ENCODE measurements at regions not wholly inside any gene's neighbourhood (a gene's known extent, or its start where the extent isn't known, plus 50 kb on each side); places are given as distances from the start of the nearest gene placed in this dataset.

DNA sequence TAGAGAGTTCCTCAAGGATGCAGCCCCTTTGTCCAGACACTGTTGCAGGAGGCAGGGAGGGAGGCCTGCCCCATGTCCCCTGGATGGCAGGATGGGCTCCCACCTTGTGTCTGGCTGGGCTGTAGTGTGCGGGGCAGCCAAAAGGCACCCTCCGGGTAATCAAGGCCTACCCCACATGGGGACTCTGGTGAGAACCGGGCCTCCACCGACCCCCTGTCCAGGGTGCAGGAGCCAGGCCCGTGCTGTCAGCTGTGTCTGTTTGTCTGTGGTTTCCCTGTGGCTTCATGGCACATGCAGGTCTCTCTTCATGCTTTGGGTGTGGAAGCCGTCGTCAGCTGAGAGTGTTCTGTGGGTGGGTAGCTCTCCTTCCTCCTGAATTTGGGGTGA, 1240.9 kb downstream of the BRD1 start:
- H3K27me3 ChIP-seq (ENCODE audit: control insufficient read depth in 1 of 2, insufficient read depth in 2 of 2, low read length in 2 of 2) = no peaks in the 10 kb centered on the region; a peak in 3 of 5 replicates
- no peaks in the 10 kb centered on the region for H4K20me1 ChIP-seq (ENCODE audit: insufficient read depth, low read length)
- H3K9me3 ChIP-seq (ENCODE audit: low read length) = no peaks in the 10 kb centered on the region
- H3K36me3 ChIP-seq (replicated peaks in 1 of 2; ENCODE audit: control insufficient read depth in 1 of 2, insufficient read depth in 2 of 2, low read length in 2 of 2) = no peaks in the 10 kb centered on the region
- 52% methylated on average over 6 of the region's 7 CpGs for WGBS (ENCODE audit: low lambda C conversion rate)
- no peak overlapping the region for H3K27ac ChIP-seq (ENCODE audit: extremely low read length, insufficient read depth, low read length)
- in situ Hi-C loops (cut with HindIII; ENCODE audit: extremely low pct_ligation_motif_present, low pct_unique_long_range_greater_than_20kb) (no loop called here), intact Hi-C loops (cut with micrococcal nuclease; ENCODE audit: unreplicated experiment) (no loop called here)
- no peaks in the 10 kb centered on the region for H3K79me2 ChIP-seq (ENCODE audit: insufficient read depth, low read length)
- DNase-seq (ENCODE audit: low spot score) (no peak), ATAC-seq (no peak), FAIRE-seq (no peak)
- H3K9ac ChIP-seq (ENCODE audit: insufficient read depth, low read depth, low read length) = no peak overlapping the region
- H3K4me1 ChIP-seq (ENCODE audit: insufficient read depth, low read length) = peaks cover 8% of the 10 kb centered on the region
- BruUV-seq (replicated peaks) = no TSS peak
- H2AFZ ChIP-seq (ENCODE audit: low read length) = no peak overlapping the region
- H3K4me3 ChIP-seq (replicated peaks in 1 of 3; ENCODE audit: insufficient read depth in 1 of 3, low read depth in 2 of 3, low read length in 3 of 3) = no peak overlapping the region
- H3K4me2 ChIP-seq (ENCODE audit: low read depth, low read length) = no peak overlapping the region
- POLR2A ChIA-PET = no interaction called here
- CTCF ChIA-PET (ENCODE audit: low intra/inter-chr PET ratio, low total read pairs) = no interaction called here
- TF ChIP-seq SIX4 (CRISPR knock-in tag; IDR thresholded peaks at IDR 0.05) (no peak), HNRNPUL1 (IDR thresholded peaks at IDR 0.05; ENCODE audit: low read depth, low read length) (no peak), ZNF33B (CRISPR knock-in tag; IDR thresholded peaks at IDR 0.05) (no peak), DPF2 (CRISPR knock-in tag; IDR thresholded peaks at IDR 0.05; ENCODE audit: borderline replicate concordance, low read depth) (no peak)

GRCh38 chr22:48585916-48586798, 1241.5 kb downstream of the BRD1 start:
- Histone ChIP-seq H4K20me1 (ENCODE audit: insufficient read depth, low read length) (no peaks in the 10 kb centered on the region), H3K9me3 (ENCODE audit: low read length) (no peaks in the 10 kb centered on the region), H3K27ac (ENCODE audit: extremely low read length, insufficient read depth, low read length) (no peak overlapping the region), H3K4me1 (ENCODE audit: insufficient read depth, low read length) (peaks cover 8% of the 10 kb centered on the region), H3K4me2 (ENCODE audit: low read depth, low read length) (no peak overlapping the region), H3K36me3 (replicated peaks in 1 of 2; ENCODE audit: control insufficient read depth in 1 of 2, insufficient read depth in 2 of 2, low read length in 2 of 2) (no peaks in the 10 kb centered on the region), H2AFZ (ENCODE audit: low read length) (no peak overlapping the region), H3K4me3 (replicated peaks in 1 of 3; ENCODE audit: insufficient read depth in 1 of 3, low read depth in 2 of 3, low read length in 3 of 3) (no peak overlapping the region), H3K79me2 (ENCODE audit: insufficient read depth, low read length) (no peaks in the 10 kb centered on the region), H3K27me3 (ENCODE audit: control insufficient read depth in 1 of 2, insufficient read depth in 2 of 2, low read length in 2 of 2) (no peaks in the 10 kb centered on the region; a peak in 3 of 5 replicates), H3K9ac (ENCODE audit: insufficient read depth, low read depth, low read length) (no peak overlapping the region)
- CTCF ChIA-PET (ENCODE audit: low intra/inter-chr PET ratio, low total read pairs) = no interaction called here
- no peak for ATAC-seq
- WGBS (ENCODE audit: low lambda C conversion rate) = 50% methylated on average over 12 of the region's 21 CpGs
- POLR2A ChIA-PET = no interaction called here
- TF ChIP-seq PRDM15 (CRISPR knock-in tag; IDR thresholded peaks at IDR 0.05) (no peak), BCL6 (CRISPR knock-in tag; IDR thresholded peaks at IDR 0.05) (no peak), ZNF629 (CRISPR knock-in tag; conservative IDR thresholded peaks at IDR 0.05) (no peak), ZNF224 (CRISPR knock-in tag; IDR thresholded peaks at IDR 0.05) (no peak), MBD4 (IDR thresholded peaks at IDR 0.05; ENCODE audit: borderline replicate concordance, low read length) (no peak)
- TF ChIP-seq, protein P1, sequence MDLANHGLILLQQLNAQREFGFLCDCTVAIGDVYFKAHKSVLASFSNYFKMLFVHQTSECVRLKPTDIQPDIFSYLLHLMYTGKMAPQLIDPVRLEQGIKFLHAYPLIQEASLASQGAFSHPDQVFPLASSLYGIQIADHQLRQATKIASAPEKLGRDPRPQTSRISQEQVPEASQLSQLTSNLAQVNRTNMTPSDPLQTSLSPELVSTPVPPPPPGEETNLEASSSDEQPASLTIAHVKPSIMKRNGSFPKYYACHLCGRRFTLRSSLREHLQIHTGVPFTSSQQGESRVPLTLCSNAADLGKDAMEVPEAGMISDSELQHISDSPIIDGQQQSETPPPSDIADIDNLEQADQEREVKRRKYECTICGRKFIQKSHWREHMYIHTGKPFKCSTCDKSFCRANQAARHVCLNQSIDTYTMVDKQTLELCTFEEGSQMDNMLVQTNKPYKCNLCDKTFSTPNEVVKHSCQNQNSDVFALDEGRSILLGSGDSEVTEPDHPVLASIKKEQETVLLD (CRISPR knock-in tag; IDR thresholded peaks at IDR 0.05; ENCODE audit: low read depth) = no peak
- TF ChIP-seq, protein P2, sequence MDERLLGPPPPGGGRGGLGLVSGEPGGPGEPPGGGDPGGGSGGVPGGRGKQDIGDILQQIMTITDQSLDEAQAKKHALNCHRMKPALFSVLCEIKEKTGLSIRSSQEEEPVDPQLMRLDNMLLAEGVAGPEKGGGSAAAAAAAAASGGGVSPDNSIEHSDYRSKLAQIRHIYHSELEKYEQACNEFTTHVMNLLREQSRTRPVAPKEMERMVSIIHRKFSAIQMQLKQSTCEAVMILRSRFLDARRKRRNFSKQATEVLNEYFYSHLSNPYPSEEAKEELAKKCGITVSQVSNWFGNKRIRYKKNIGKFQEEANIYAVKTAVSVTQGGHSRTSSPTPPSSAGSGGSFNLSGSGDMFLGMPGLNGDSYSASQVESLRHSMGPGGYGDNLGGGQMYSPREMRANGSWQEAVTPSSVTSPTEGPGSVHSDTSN (CRISPR knock-in tag; IDR thresholded peaks at IDR 0.05) = no peak
- in situ Hi-C loops (cut with HindIII; ENCODE audit: extremely low pct_ligation_motif_present, low pct_unique_long_range_greater_than_20kb) = no loop called here
- FAIRE-seq = no peak
- intact Hi-C loops (cut with micrococcal nuclease; ENCODE audit: unreplicated experiment) = no loop called here
- no peak for DNase-seq (ENCODE audit: low spot score)
- BruUV-seq (replicated peaks) = no TSS peak

Measured in HepG2 (cell line).